ENCODE measurements at regions not wholly inside any gene's neighbourhood (a gene's known extent, or its start where the extent isn't known, plus 50 kb on each side); places are given as distances from the start of the nearest gene placed in this dataset.

- TF ChIP-seq CTCF (conservative IDR thresholded peaks at IDR 0.05; ENCODE audit: low read depth in 2 of 2) (no peak), EZH2phosphoT487 (IDR thresholded peaks at IDR 0.05; ENCODE audit: unreplicated experiment) (no peak), REST (IDR thresholded peaks at IDR 0.05; ENCODE audit: unreplicated experiment) (no peak), CREB1 (CRISPR knock-in tag; IDR thresholded peaks at IDR 0.05; ENCODE audit: low read depth) (no peak), EZH2 (IDR thresholded peaks at IDR 0.05; ENCODE audit: low read depth, unreplicated experiment) (no peak), POLR2AphosphoS5 (IDR thresholded peaks at IDR 0.05; ENCODE audit: low read depth) (no peak), JUNB (IDR thresholded peaks at IDR 0.05; ENCODE audit: unreplicated experiment) (no peak), ETS1 (IDR thresholded peaks at IDR 0.05) (no peak), NANOG (IDR thresholded peaks at IDR 0.05; ENCODE audit: borderline replicate concordance) (no peak), ZNF114 (CRISPR knock-in tag; IDR thresholded peaks at IDR 0.05) (no peak)
These were observed 65.1 kb upstream of the RGL1 start for GRCh38 chr1:183739741-183740271.

All from GM23338 (cell line).